ENCODE measurements at regions not wholly inside any gene's neighbourhood (a gene's known extent, or its start where the extent isn't known, plus 50 kb on each side); places are given as distances from the start of the nearest gene placed in this dataset.
A peak's percentile ranks its signal among the peaks of the same experiment; 100 is the strongest.

GRCh38 chr10:58972576-58973234, 203.7 kb upstream of the PHYHIPL start:
- H3K27me3 ChIP-seq, result peaks cover 0 to 1% (median 0%) of the 10 kb centered on the region in 4 donors
- no peak overlapping the region for H3K27ac ChIP-seq (replicated peaks in 1 of 4)
- peaks cover 0 to 2% (median under 1%) of the 10 kb centered on the region in 4 donors for H3K4me1 ChIP-seq
- H3K36me3 ChIP-seq, result no peaks in the 10 kb centered on the region
- no peak overlapping the region for H3K4me3 ChIP-seq
- intact Hi-C loops (cut with DNase I), result no loop called here
- no peaks in the 10 kb centered on the region for H3K9me3 ChIP-seq
- peak; percentile 37 for DNase-seq (ENCODE audit: extremely low spot score)
- TF ChIP-seq EP300 (IDR thresholded peaks at IDR 0.05) (no peak), POLR2AphosphoS5 (IDR thresholded peaks at IDR 0.05) (no peak), CTCF (IDR thresholded peaks at IDR 0.05) (no peak), POLR2A (IDR thresholded peaks at IDR 0.05; ENCODE audit: low read depth) (no peak)
- 80% methylated on average over 2 of the region's 2 CpGs for WGBS

- H3K27ac ChIP-seq (replicated peaks in 1 of 4), result no peak overlapping the region
- no peaks in the 10 kb centered on the region for H3K36me3 ChIP-seq
- TF ChIP-seq POLR2A (IDR thresholded peaks at IDR 0.05; ENCODE audit: low read depth) (no peak), CTCF (IDR thresholded peaks at IDR 0.05) (no peak), POLR2AphosphoS5 (IDR thresholded peaks at IDR 0.05) (no peak), EP300 (IDR thresholded peaks at IDR 0.05) (no peak)
- H3K4me3 ChIP-seq, result no peak overlapping the region
- peak; percentile 57 for DNase-seq (ENCODE audit: extremely low spot score)
- no peaks in the 10 kb centered on the region for H3K27me3 ChIP-seq
- WGBS, result 87% methylated on average over 2 of the region's 2 CpGs
- intact Hi-C loops (cut with DNase I), result no loop called here
- H3K4me1 ChIP-seq, result no peaks in the 10 kb centered on the region
- H3K9me3 ChIP-seq, result no peaks in the 10 kb centered on the region
These were observed 203.2 kb upstream of the PHYHIPL start for GRCh38 chr10:58973235-58973595.

- TF ChIP-seq POLR2A (IDR thresholded peaks at IDR 0.05; ENCODE audit: low read depth), result no peak
- no peak for TF ChIP-seq POLR2AphosphoS5 (IDR thresholded peaks at IDR 0.05)
- peak; percentile 39 for DNase-seq (ENCODE audit: extremely low spot score)
- no peaks in the 10 kb centered on the region for H3K9me3 ChIP-seq
- H3K27me3 ChIP-seq, result no peaks in the 10 kb centered on the region
- no peak overlapping the region for H3K27ac ChIP-seq (replicated peaks in 1 of 4)
- WGBS, result 94% methylated on average over 1 of the region's 1 CpG
- no peaks in the 10 kb centered on the region for H3K36me3 ChIP-seq
- H3K4me3 ChIP-seq, result no peak overlapping the region
- no peaks in the 10 kb centered on the region for H3K4me1 ChIP-seq
- intact Hi-C loops (cut with DNase I), result no loop called here
These were observed 200.2 kb upstream of the PHYHIPL start for GRCh38 chr10:58976254-58976653.

GRCh38 chr10:58979711-58980110, 196.7 kb upstream of the PHYHIPL start:
- Histone ChIP-seq H3K9me3 (no peaks in the 10 kb centered on the region), H3K4me3 (no peak overlapping the region), H3K27ac (replicated peaks in 1 of 4) (no peak overlapping the region), H3K4me1 (no peaks in the 10 kb centered on the region), H3K36me3 (no peaks in the 10 kb centered on the region), H3K27me3 (no peaks in the 10 kb centered on the region)
- intact Hi-C loops (cut with DNase I), result no loop called here
- no peak for DNase-seq (ENCODE audit: extremely low spot score)
- TF ChIP-seq POLR2AphosphoS5 (IDR thresholded peaks at IDR 0.05), result no peak
- TF ChIP-seq EP300 (IDR thresholded peaks at IDR 0.05), result no peak
- TF ChIP-seq CTCF (IDR thresholded peaks at IDR 0.05), result no peak
- TF ChIP-seq POLR2A (IDR thresholded peaks at IDR 0.05; ENCODE audit: low read depth), result no peak
- 57% methylated on average over 3 of the region's 3 CpGs for WGBS

- Histone ChIP-seq H3K27ac (replicated peaks in 1 of 4) (no peak overlapping the region), H3K27me3 (no peaks in the 10 kb centered on the region), H3K9me3 (no peaks in the 10 kb centered on the region), H3K4me1 (no peaks in the 10 kb centered on the region), H3K36me3 (no peaks in the 10 kb centered on the region), H3K4me3 (no peak overlapping the region)
- no peak for TF ChIP-seq CTCF (IDR thresholded peaks at IDR 0.05)
- no peak for TF ChIP-seq POLR2A (IDR thresholded peaks at IDR 0.05; ENCODE audit: low read depth)
- TF ChIP-seq EP300 (IDR thresholded peaks at IDR 0.05), result no peak
- no peak for TF ChIP-seq POLR2AphosphoS5 (IDR thresholded peaks at IDR 0.05)
- intact Hi-C loops (cut with DNase I), result no loop called here
- 92% methylated on average over 6 of the region's 6 CpGs for WGBS
- DNase-seq (ENCODE audit: extremely low spot score), result peak; percentile 14
These were observed 195.5 kb upstream of the PHYHIPL start for GRCh38 chr10:58980826-58981415.

Measured in esophagus muscularis mucosa (tissue), 4 donors.